GM23338 (cell line): ENCODE measurements at regions not wholly inside any gene's neighbourhood (a gene's known extent, or its start where the extent isn't known, plus 50 kb on each side); places are given as distances from the start of the nearest gene placed in this dataset.

ENCODE experiments used
- CREB1 ChIP-seq: fragments of 250-450 bp; sonication (Bioruptor Pico); IDR thresholded peaks from 2 replicates; pipeline ENCODE4 v1.5.0; 2020; ENCODE audit warnings: low read depth, mild to moderate bottlenecking, moderate library complexity
- CTCF ChIP-seq, 2 experiments: fragments of 200-600 bp in 1 of 2; sonication (generic) in 1 of 2; conservative IDR thresholded peaks; 2 replicates each; pipeline versions ENCODE4 v1.5.1 to v1.6.1; 2016 to 2017; ENCODE audit warnings: antibody characterized with exemption in 2 of 2, low read depth in 2 of 2, mild to moderate bottlenecking in 2 of 2, moderate library complexity in 1 of 2
- ETS1 ChIP-seq: IDR thresholded peaks from 2 replicates; pipeline ENCODE4 v1.6.1; 2016; ENCODE audit warnings: antibody characterized with exemption
- EZH2 ChIP-seq: fragments of 200-600 bp; sonication (generic); IDR thresholded peaks from one replicate; pipeline ENCODE4 v1.8.0; 2017; ENCODE audit warnings: antibody characterized with exemption, mild to moderate bottlenecking, low read depth; ENCODE audit not compliant: unreplicated experiment
- EZH2phosphoT487 ChIP-seq: fragments of 200-600 bp; sonication (generic); IDR thresholded peaks from one replicate; pipeline ENCODE4 v1.8.1; 2018; ENCODE audit warnings: antibody characterized with exemption; ENCODE audit not compliant: unreplicated experiment
- JUNB ChIP-seq: IDR thresholded peaks from one replicate; pipeline ENCODE4 v1.6.1; 2016; ENCODE audit warnings: antibody characterized with exemption; ENCODE audit not compliant: unreplicated experiment
- NANOG ChIP-seq: IDR thresholded peaks from 2 replicates; pipeline ENCODE4 v1.6.1; 2016; ENCODE audit warnings: antibody characterized with exemption, borderline replicate concordance
- POLR2AphosphoS5 ChIP-seq: IDR thresholded peaks from 2 replicates; pipeline ENCODE4 v1.6.1; 2016; ENCODE audit warnings: antibody characterized with exemption, low read depth
- REST ChIP-seq: IDR thresholded peaks from one replicate; pipeline ENCODE4 v1.6.1; 2018; ENCODE audit warnings: antibody characterized with exemption; ENCODE audit not compliant: unreplicated experiment
- ZNF462 ChIP-seq: fragments of 250-450 bp; sonication (Bioruptor Pico); IDR thresholded peaks from 2 replicates; pipeline ENCODE4 v1.5.0; 2020; ENCODE audit warnings: mild to moderate bottlenecking, moderate library complexity

GRCh38 chr2:195395362-195395761 is 261.7 kb upstream of the SLC39A10 start:
- no peak for TF ChIP-seq CTCF (conservative IDR thresholded peaks at IDR 0.05; ENCODE audit: low read depth in 2 of 2)
- no peak for TF ChIP-seq NANOG
- TF ChIP-seq POLR2AphosphoS5: no peak
- TF ChIP-seq EZH2: no peak
- no peak for TF ChIP-seq JUNB
- TF ChIP-seq ZNF462 (CRISPR knock-in tag): no peak
- TF ChIP-seq CREB1 (CRISPR knock-in tag): no peak
- no peak for TF ChIP-seq EZH2phosphoT487
- no peak for TF ChIP-seq REST
- no peak for TF ChIP-seq ETS1
